ENCODE measurements at regions not wholly inside any gene's neighbourhood (a gene's known extent, or its start where the extent isn't known, plus 50 kb on each side); places are given as distances from the start of the nearest gene placed in this dataset.

DNA sequence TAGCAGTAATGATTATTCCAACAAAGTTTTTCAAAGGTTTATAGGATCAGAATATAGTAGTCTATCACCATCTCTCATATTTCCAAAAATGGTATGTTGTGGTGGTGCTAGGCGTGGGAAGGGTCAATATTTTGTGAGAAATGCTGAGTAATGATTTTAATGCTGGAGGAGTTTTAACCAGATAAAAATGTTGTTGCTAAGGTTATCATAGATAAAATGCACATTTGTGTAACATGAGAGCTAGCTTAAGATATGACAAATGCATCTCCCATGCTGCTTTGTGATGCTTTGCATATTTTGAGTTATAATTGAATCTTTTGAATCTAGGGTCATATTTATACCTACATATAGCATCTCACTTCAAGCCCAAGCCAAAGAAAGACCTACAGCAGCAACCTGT lies 103.9 kb upstream of the ROBO1 start:
- TF ChIP-seq, protein P1, sequence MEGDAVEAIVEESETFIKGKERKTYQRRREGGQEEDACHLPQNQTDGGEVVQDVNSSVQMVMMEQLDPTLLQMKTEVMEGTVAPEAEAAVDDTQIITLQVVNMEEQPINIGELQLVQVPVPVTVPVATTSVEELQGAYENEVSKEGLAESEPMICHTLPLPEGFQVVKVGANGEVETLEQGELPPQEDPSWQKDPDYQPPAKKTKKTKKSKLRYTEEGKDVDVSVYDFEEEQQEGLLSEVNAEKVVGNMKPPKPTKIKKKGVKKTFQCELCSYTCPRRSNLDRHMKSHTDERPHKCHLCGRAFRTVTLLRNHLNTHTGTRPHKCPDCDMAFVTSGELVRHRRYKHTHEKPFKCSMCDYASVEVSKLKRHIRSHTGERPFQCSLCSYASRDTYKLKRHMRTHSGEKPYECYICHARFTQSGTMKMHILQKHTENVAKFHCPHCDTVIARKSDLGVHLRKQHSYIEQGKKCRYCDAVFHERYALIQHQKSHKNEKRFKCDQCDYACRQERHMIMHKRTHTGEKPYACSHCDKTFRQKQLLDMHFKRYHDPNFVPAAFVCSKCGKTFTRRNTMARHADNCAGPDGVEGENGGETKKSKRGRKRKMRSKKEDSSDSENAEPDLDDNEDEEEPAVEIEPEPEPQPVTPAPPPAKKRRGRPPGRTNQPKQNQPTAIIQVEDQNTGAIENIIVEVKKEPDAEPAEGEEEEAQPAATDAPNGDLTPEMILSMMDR (IDR thresholded peaks at IDR 0.05), result no peak
- no peak for TF ChIP-seq POLR2AphosphoS5 (IDR thresholded peaks at IDR 0.05)

Measured in suprapubic skin (tissue), 3 donors.